NCI-H2171 treated with DMSO at 0.1 percent for 48 hours (cell line): ENCODE measurements at regions not wholly inside any gene's neighbourhood (a gene's known extent, or its start where the extent isn't known, plus 50 kb on each side); places are given as distances from the start of the nearest gene placed in this dataset.
"Not testable (repeated sequence)": the region's sequence is repeated elsewhere in the genome, so short reads cannot be mapped to it uniquely, and the experiment has no call there.

Source experiments
- DNase-seq: peaks from one replicate; lab custom pipeline; 2025; lab: John Stamatoyannopoulos, UW

GRCh38 chr2:66174491-66174890 lies 260.4 kb upstream of the MEIS1 start:
- no peak for DNase-seq

- no peak for DNase-seq
Measured at GRCh38 chr2:66173645-66174044, 261.3 kb upstream of the MEIS1 start.

GRCh38 chr2:66171530-66171929 lies 263.4 kb upstream of the MEIS1 start:
- no peak for DNase-seq

- DNase-seq: no peak
Measured at GRCh38 chr2:66170744-66171330, 264.1 kb upstream of the MEIS1 start.

- no peak for DNase-seq
Measured at GRCh38 chr2:66169076-66169475, 265.8 kb upstream of the MEIS1 start.

- no peak for DNase-seq
Measured at GRCh38 chr2:66164470-66164869, 270.5 kb upstream of the MEIS1 start.

- DNase-seq: no peak
Measured at GRCh38 chr2:66156171-66156570, 278.8 kb upstream of the MEIS1 start.

GRCh38 chr2:66153941-66154340 lies 281.0 kb upstream of the MEIS1 start:
- no peak for DNase-seq

GRCh38 chr2:66145490-66145889 lies 289.4 kb upstream of the MEIS1 start:
- no peak for DNase-seq

GRCh38 chr2:66144324-66144723 lies 290.6 kb upstream of the MEIS1 start:
- not testable (repeated sequence) for DNase-seq

- no peak for DNase-seq
Measured at GRCh38 chr2:66137606-66138130, 297.3 kb upstream of the MEIS1 start.

- no peak for DNase-seq
Measured at GRCh38 chr2:66134138-66134701, 300.7 kb upstream of the MEIS1 start.

- no peak for DNase-seq
Measured at GRCh38 chr2:66127656-66128055, 307.3 kb upstream of the MEIS1 start.

GRCh38 chr2:66127061-66127460 lies 307.9 kb upstream of the MEIS1 start:
- no peak for DNase-seq

GRCh38 chr2:66125951-66126350 lies 309.0 kb upstream of the MEIS1 start:
- no peak for DNase-seq

GRCh38 chr2:66122516-66122915 lies 312.4 kb upstream of the MEIS1 start:
- DNase-seq: no peak

GRCh38 chr2:66121946-66122345 lies 313.0 kb upstream of the MEIS1 start:
- DNase-seq: no peak

GRCh38 chr2:66113988-66114625 lies 320.8 kb upstream of the MEIS1 start:
- DNase-seq: no peak

- no peak for DNase-seq
Measured at GRCh38 chr2:66111706-66112105, 323.2 kb upstream of the MEIS1 start.

GRCh38 chr2:66110608-66111007 lies 324.3 kb upstream of the MEIS1 start:
- no peak for DNase-seq

- no peak for DNase-seq
Measured at GRCh38 chr2:66110086-66110485, 324.8 kb upstream of the MEIS1 start.

- no peak for DNase-seq
Measured at GRCh38 chr2:66109419-66109818, 325.5 kb upstream of the MEIS1 start.

- DNase-seq: no peak
Measured at GRCh38 chr2:66105066-66105753, 329.7 kb upstream of the MEIS1 start.
